Stimulated activated CD8-positive, alpha-beta memory T cell treated with anti-CD3 and anti-CD28 coated beads, Interleukin-12 subunit alpha, Interleukin-12 subunit beta, amount 100 ng/mL, for 1 hour (primary cell): ENCODE measurements at regions not wholly inside any gene's neighbourhood (a gene's known extent, or its start where the extent isn't known, plus 50 kb on each side); places are given as distances from the start of the nearest gene placed in this dataset.

Source experiments
- DNase-seq: peaks from one replicate; pipeline ENCODE4 v3.0.0-alpha.2; 2020; ENCODE audit warnings: low read depth

- DNase-seq = no peak
These were observed 50.6 kb upstream of the ZNF385D start for GRCh38 chr3:21801631-21802030.

GRCh38 chr3:21803604-21804003 is 52.6 kb upstream of the ZNF385D start:
- no peak for DNase-seq

- DNase-seq = no peak
These were observed 53.3 kb upstream of the ZNF385D start for GRCh38 chr3:21804330-21804729.

GRCh38 chr3:21806733-21807132 is 55.7 kb upstream of the ZNF385D start:
- DNase-seq = no peak

GRCh38 chr3:21825684-21826083 is 74.7 kb upstream of the ZNF385D start:
- no peak for DNase-seq

GRCh38 chr3:21826416-21826815 is 75.4 kb upstream of the ZNF385D start:
- DNase-seq = no peak

GRCh38 chr3:21830541-21830940 is 79.5 kb upstream of the ZNF385D start:
- no peak for DNase-seq

GRCh38 chr3:21835264-21835663 is 84.3 kb upstream of the ZNF385D start:
- no peak for DNase-seq

- DNase-seq = no peak
These were observed 85.2 kb upstream of the ZNF385D start for GRCh38 chr3:21836227-21836626.

GRCh38 chr3:21839176-21839575 is 88.2 kb upstream of the ZNF385D start:
- no peak for DNase-seq

- DNase-seq = no peak
These were observed 88.6 kb upstream of the ZNF385D start for GRCh38 chr3:21839592-21839991.

GRCh38 chr3:21847005-21847404 is 96.0 kb upstream of the ZNF385D start:
- no peak for DNase-seq

GRCh38 chr3:21859124-21860081 is 108.4 kb upstream of the ZNF385D start:
- DNase-seq = no peak

- DNase-seq = no peak
These were observed 109.1 kb upstream of the ZNF385D start for GRCh38 chr3:21860082-21860475.

- DNase-seq = no peak
These were observed 109.6 kb upstream of the ZNF385D start for GRCh38 chr3:21860657-21861056.

- DNase-seq = no peak
These were observed 125.8 kb upstream of the ZNF385D start for GRCh38 chr3:21876782-21877181.

GRCh38 chr3:21877214-21877754 is 126.3 kb upstream of the ZNF385D start:
- DNase-seq = no peak

GRCh38 chr3:21879184-21879886 is 128.3 kb upstream of the ZNF385D start:
- no peak for DNase-seq

GRCh38 chr3:21888656-21889055 is 137.6 kb upstream of the ZNF385D start:
- DNase-seq = no peak

GRCh38 chr3:21889166-21889565 is 138.2 kb upstream of the ZNF385D start:
- no peak for DNase-seq

- DNase-seq = no peak
These were observed 141.1 kb upstream of the ZNF385D start for GRCh38 chr3:21892104-21892503.

GRCh38 chr3:21893242-21893641 is 142.2 kb upstream of the ZNF385D start:
- no peak for DNase-seq
